Kidney (tissue), 13 donors: ENCODE measurements at regions not wholly inside any gene's neighbourhood (a gene's known extent, or its start where the extent isn't known, plus 50 kb on each side); places are given as distances from the start of the nearest gene placed in this dataset.

Source experiments
- DNase-seq, 5 donors: peaks; one replicate each; pipeline ENCODE4 v3.0.0-alpha.2; 2013 to 2020
- FAIRE-seq: peaks from 2 replicates; lab custom pipeline; 2012; peaks lifted over from hg19 to GRCh38; lab: Jason Lieb, UNC
- H3K27ac ChIP-seq, 2 donors: one replicate each; pipeline ENCODE4 v1.7.0; 2013; ENCODE audit warnings: low read depth in 2 of 2, low read length in 2 of 2, inconsistent platforms in 1 of 2
- H3K27me3 ChIP-seq: one replicate; pipeline ENCODE4 v1.7.1; 2013; ENCODE audit warnings: low read length, inconsistent platforms; ENCODE audit not compliant: control insufficient read depth, insufficient read depth
- H3K36me3 ChIP-seq, 3 donors: one replicate each; pipeline versions ENCODE4 v1.7.0 to v1.7.1; 2013; ENCODE audit warnings: low read length in 3 of 3, control low read depth in 1 of 3, inconsistent platforms in 1 of 3; ENCODE audit not compliant: insufficient read depth in 3 of 3, control insufficient read depth in 2 of 3
- H3K4me1 ChIP-seq, 3 donors: one replicate each; pipeline versions ENCODE4 v1.7.0 to v1.7.1; 2013; ENCODE audit warnings: low read length in 3 of 3, inconsistent platforms in 1 of 3, low read depth in 1 of 3; ENCODE audit not compliant: control insufficient read depth in 2 of 3, insufficient read depth in 2 of 3
- H3K4me3 ChIP-seq, 3 donors: one replicate each; pipeline versions ENCODE4 v1.7.0 to v1.8.1; 2013; ENCODE audit warnings: low read length in 3 of 3, control low read depth in 1 of 3, inconsistent platforms in 1 of 3
- H3K9ac ChIP-seq, 3 donors: one replicate each; pipeline versions ENCODE4 v1.7.0 to v1.7.1; 2013; ENCODE audit warnings: low read length in 3 of 3, control low read depth in 1 of 3, inconsistent platforms in 1 of 3
- H3K9me3 ChIP-seq, 3 donors: one replicate each; pipeline versions ENCODE4 v1.7.0 to v1.7.1; 2013; ENCODE audit warnings: low read length in 3 of 3, control low read depth in 1 of 3, inconsistent platforms in 1 of 3; ENCODE audit not compliant: control insufficient read depth in 2 of 3, insufficient read depth in 1 of 3
- CTCF ChIP-seq: IDR thresholded peaks from 3 replicates; pipeline ENCODE4 v1.5.1; 2012; ENCODE audit warnings: mild to moderate bottlenecking, moderate library complexity, borderline replicate concordance; ENCODE audit not compliant: insufficient read depth; ENCODE audit errors: extremely low read depth
- intact Hi-C: fragments of 100-400 bp; cut with DNase I; formaldehyde crosslinking; loops from one replicate; pipeline ENCODE4 v1.11.1; 2022
- donor health status: control.
- donor health status: control.
- donor health status: control.
- donor health status: control.
- donor health status: control.
- donor health status: DM: yes; HTN: yes; CAD: no.
- donor health status: Normal renal cell carcinoma (clear cell type).

- Histone ChIP-seq H3K36me3 (no peaks in the 10 kb centered on the region), H3K9ac (no peak overlapping the region), H3K27ac (no peak overlapping the region), H3K9me3 (no peaks in the 10 kb centered on the region), H3K27me3 (peaks cover 7% of the 10 kb centered on the region), H3K4me1 (no peaks in the 10 kb centered on the region), H3K4me3 (no peak overlapping the region)
- FAIRE-seq (no peak), DNase-seq (no peak)
- no peak for TF ChIP-seq CTCF
- intact Hi-C loops = no loop called here
Observed at GRCh38 chrX:137418086-137418485, 147.8 kb upstream of the ZIC3 start.

- H3K27me3 ChIP-seq = peaks cover 2% of the 10 kb centered on the region
- H3K9ac ChIP-seq = no peak overlapping the region
- FAIRE-seq (no peak), DNase-seq (no peak)
- no peak for TF ChIP-seq CTCF
- H3K27ac ChIP-seq = no peak overlapping the region
- no peaks in the 10 kb centered on the region for H3K4me1 ChIP-seq
- intact Hi-C loops = no loop called here
- no peak overlapping the region for H3K4me3 ChIP-seq
- H3K36me3 ChIP-seq = no peaks in the 10 kb centered on the region
- H3K9me3 ChIP-seq = no peaks in the 10 kb centered on the region
Observed at GRCh38 chrX:137413190-137413589, 152.7 kb upstream of the ZIC3 start.

GRCh38 chrX:137405449-137406140 is 160.3 kb upstream of the ZIC3 start:
- Histone ChIP-seq H3K9ac (no peak overlapping the region), H3K4me1 (no peaks in the 10 kb centered on the region), H3K27me3 (no peaks in the 10 kb centered on the region), H3K4me3 (no peak overlapping the region), H3K27ac (no peak overlapping the region), H3K36me3 (no peaks in the 10 kb centered on the region), H3K9me3 (no peaks in the 10 kb centered on the region)
- intact Hi-C loops = no loop called here
- DNase-seq (no peak), FAIRE-seq (no peak)
- TF ChIP-seq CTCF = no peak

GRCh38 chrX:137401092-137401491 is 164.8 kb upstream of the ZIC3 start:
- intact Hi-C loops = no loop called here
- FAIRE-seq = no peak
- no peaks in the 10 kb centered on the region for H3K4me1 ChIP-seq

More at GRCh38 chrX:137401092-137401491, 164.8 kb upstream of the ZIC3 start:
- no peak for TF ChIP-seq CTCF
- Histone ChIP-seq H3K9ac (no peak overlapping the region), H3K9me3 (no peaks in the 10 kb centered on the region), H3K27me3 (no peaks in the 10 kb centered on the region), H3K4me3 (no peak overlapping the region), H3K36me3 (no peaks in the 10 kb centered on the region), H3K27ac (no peak overlapping the region)
- DNase-seq = no peak
